Esophagus muscularis mucosa (tissue), 4 donors: ENCODE measurements at regions not wholly inside any gene's neighbourhood (a gene's known extent, or its start where the extent isn't known, plus 50 kb on each side); places are given as distances from the start of the nearest gene placed in this dataset.

Experiments
- EP300 ChIP-seq: sonication (generic); formaldehyde crosslinking; IDR thresholded peaks from one replicate; pipeline ENCODE4 v1.6.1; 2017; ENCODE audit warnings: antibody characterized with exemption
- POLR2A ChIP-seq: fragments of 450-650 bp; IDR thresholded peaks from one replicate; pipeline ENCODE4 v1.6.1; 2017; ENCODE audit warnings: antibody characterized with exemption, moderate library complexity, mild to moderate bottlenecking, low read depth
- POLR2AphosphoS5 ChIP-seq, 2 donors: sonication (generic); formaldehyde crosslinking; IDR thresholded peaks; one replicate each; pipeline ENCODE4 v1.6.1; 2017; ENCODE audit warnings: antibody characterized with exemption in 2 of 2
- TF ChIP-seq, protein P1 (sequence below), 3 experiments: fragments of 200-600 bp in 2 of 3; fragments of 450-650 bp in 1 of 3; sonication (generic) in 2 of 3; IDR thresholded peaks; one replicate each; pipeline ENCODE4 v1.5.1; 2017 to 2019; ENCODE audit warnings: antibody characterized with exemption in 3 of 3, mild to moderate bottlenecking in 2 of 3, moderate library complexity in 1 of 3

DNA sequence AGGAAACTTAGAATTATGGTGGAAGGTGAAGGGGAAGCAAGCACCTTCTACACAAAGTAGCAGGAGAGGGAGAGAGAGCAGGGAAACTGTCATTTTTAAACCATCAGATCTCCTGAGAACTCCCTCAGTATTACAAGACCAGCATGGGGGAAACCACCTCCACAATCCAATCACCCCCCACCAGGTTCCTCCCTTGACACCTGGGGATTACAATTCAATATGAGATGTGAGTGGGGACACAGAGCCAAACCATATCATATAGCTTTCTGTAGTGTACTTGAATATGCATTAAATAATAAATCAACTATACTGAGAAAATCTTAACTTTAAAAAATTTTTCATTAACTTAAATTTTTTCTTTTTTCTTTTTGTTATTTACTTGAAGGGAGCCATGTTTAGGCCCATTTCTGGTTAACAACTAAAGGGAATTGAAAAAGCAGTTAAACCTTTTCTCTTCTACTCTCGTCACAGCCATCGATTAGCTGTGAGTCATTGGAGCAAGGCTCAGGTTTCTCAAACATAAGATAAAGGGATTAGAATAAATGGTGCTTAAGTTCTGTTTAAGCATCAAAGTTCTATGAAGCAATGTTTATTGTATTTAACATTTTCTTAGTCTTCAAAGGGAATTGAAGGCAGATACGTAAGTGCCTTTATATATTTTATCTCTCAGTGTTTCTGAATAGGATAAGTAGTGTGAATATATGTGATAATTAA lies 72.2 kb upstream of the DPT start:
- TF ChIP-seq, protein P1, sequence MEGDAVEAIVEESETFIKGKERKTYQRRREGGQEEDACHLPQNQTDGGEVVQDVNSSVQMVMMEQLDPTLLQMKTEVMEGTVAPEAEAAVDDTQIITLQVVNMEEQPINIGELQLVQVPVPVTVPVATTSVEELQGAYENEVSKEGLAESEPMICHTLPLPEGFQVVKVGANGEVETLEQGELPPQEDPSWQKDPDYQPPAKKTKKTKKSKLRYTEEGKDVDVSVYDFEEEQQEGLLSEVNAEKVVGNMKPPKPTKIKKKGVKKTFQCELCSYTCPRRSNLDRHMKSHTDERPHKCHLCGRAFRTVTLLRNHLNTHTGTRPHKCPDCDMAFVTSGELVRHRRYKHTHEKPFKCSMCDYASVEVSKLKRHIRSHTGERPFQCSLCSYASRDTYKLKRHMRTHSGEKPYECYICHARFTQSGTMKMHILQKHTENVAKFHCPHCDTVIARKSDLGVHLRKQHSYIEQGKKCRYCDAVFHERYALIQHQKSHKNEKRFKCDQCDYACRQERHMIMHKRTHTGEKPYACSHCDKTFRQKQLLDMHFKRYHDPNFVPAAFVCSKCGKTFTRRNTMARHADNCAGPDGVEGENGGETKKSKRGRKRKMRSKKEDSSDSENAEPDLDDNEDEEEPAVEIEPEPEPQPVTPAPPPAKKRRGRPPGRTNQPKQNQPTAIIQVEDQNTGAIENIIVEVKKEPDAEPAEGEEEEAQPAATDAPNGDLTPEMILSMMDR (IDR thresholded peaks at IDR 0.05), result no peak
- TF ChIP-seq EP300 (no peak), POLR2A (no peak), POLR2AphosphoS5 (IDR thresholded peaks at IDR 0.05) (no peak)
